Fibroblast of skin of right biceps (primary cell): ENCODE measurements at regions not wholly inside any gene's neighbourhood (a gene's known extent, or its start where the extent isn't known, plus 50 kb on each side); places are given as distances from the start of the nearest gene placed in this dataset.
"Not testable (repeated sequence)": the region's sequence is repeated elsewhere in the genome, so short reads cannot be mapped to it uniquely, and the experiment has no call there.

ENCODE experiments used
- DNase-seq: peaks from one replicate; pipeline ENCODE4 v3.0.0-alpha.2; 2013

GRCh38 chrX:148268673-148269072 lies 231.7 kb upstream of the AFF2 start:
- DNase-seq: no peak

GRCh38 chrX:148269513-148269912 lies 230.9 kb upstream of the AFF2 start:
- no peak for DNase-seq

- DNase-seq: no peak
These were observed 229.9 kb upstream of the AFF2 start for GRCh38 chrX:148270499-148270898.

- no peak for DNase-seq
These were observed 229.2 kb upstream of the AFF2 start for GRCh38 chrX:148271263-148271662.

GRCh38 chrX:148281920-148282319 lies 218.5 kb upstream of the AFF2 start:
- no peak for DNase-seq

GRCh38 chrX:148282504-148282903 lies 217.9 kb upstream of the AFF2 start:
- no peak for DNase-seq

GRCh38 chrX:148284056-148284455 lies 216.4 kb upstream of the AFF2 start:
- no peak for DNase-seq

GRCh38 chrX:148284821-148285220 lies 215.6 kb upstream of the AFF2 start:
- no peak for DNase-seq

- no peak for DNase-seq
These were observed 212.0 kb upstream of the AFF2 start for GRCh38 chrX:148288451-148288850.

GRCh38 chrX:148290041-148290440 lies 210.4 kb upstream of the AFF2 start:
- no peak for DNase-seq

GRCh38 chrX:148290931-148291330 lies 209.5 kb upstream of the AFF2 start:
- no peak for DNase-seq

- peak; percentile 59 for DNase-seq
These were observed 201.7 kb upstream of the AFF2 start for GRCh38 chrX:148298737-148299136.

GRCh38 chrX:148305214-148305613 lies 195.2 kb upstream of the AFF2 start:
- DNase-seq: not testable (repeated sequence)

- DNase-seq: no peak
These were observed 191.0 kb upstream of the AFF2 start for GRCh38 chrX:148309413-148309812.

GRCh38 chrX:148310426-148311165 lies 189.8 kb upstream of the AFF2 start:
- DNase-seq: no peak

- no peak for DNase-seq
These were observed 188.9 kb upstream of the AFF2 start for GRCh38 chrX:148311544-148311943.

- DNase-seq: no peak
These were observed 185.5 kb upstream of the AFF2 start for GRCh38 chrX:148314876-148315275.

- no peak for DNase-seq
These were observed 184.0 kb upstream of the AFF2 start for GRCh38 chrX:148316446-148316845.

GRCh38 chrX:148322906-148323305 lies 177.5 kb upstream of the AFF2 start:
- DNase-seq: no peak

- DNase-seq: no peak
These were observed 166.4 kb upstream of the AFF2 start for GRCh38 chrX:148333989-148334388.

- no peak for DNase-seq
These were observed 162.5 kb upstream of the AFF2 start for GRCh38 chrX:148337873-148338272.

- no peak for DNase-seq
These were observed 145.5 kb upstream of the AFF2 start for GRCh38 chrX:148354916-148355315.

- DNase-seq: no peak
These were observed 138.8 kb upstream of the AFF2 start for GRCh38 chrX:148361641-148362040.

- DNase-seq: no peak
These were observed 136.8 kb upstream of the AFF2 start for GRCh38 chrX:148363471-148364235.

- no peak for DNase-seq
These were observed 135.2 kb upstream of the AFF2 start for GRCh38 chrX:148365233-148365632.
